Endothelial cell of umbilical vein (primary cell): ENCODE measurements at regions not wholly inside any gene's neighbourhood (a gene's known extent, or its start where the extent isn't known, plus 50 kb on each side); places are given as distances from the start of the nearest gene placed in this dataset.

Source experiments
- BruUV-seq: library from RNA; stranded (reverse); fragments of 400-500 nt; replicated peaks from 2 replicates; lab custom pipeline; 2021; lab: Mats Ljungman, UMichigan
- CTCF ChIA-PET: fragments of 300-600, 350-600 bp; sonication (Branson Sonifier 250); formaldehyde crosslinking; loops from one replicate; lab custom pipeline; 2021; ENCODE audit warnings: antibody characterized with exemption, inconsistent platforms; lab: Charles Lee
- POLR2A ChIA-PET: fragments of 300-600, 350-600 bp; sonication (Branson Sonifier 250); formaldehyde crosslinking; loops from one replicate; lab custom pipeline; 2021; ENCODE audit warnings: antibody characterized with exemption, inconsistent platforms; lab: Charles Lee
- DNase-seq: peaks from one replicate; pipeline ENCODE4 v3.0.0-alpha.2; 2011; ENCODE audit warnings: low read depth, low spot score
- FAIRE-seq: peaks from 2 replicates; lab custom pipeline; 2011; peaks lifted over from hg19 to GRCh38; lab: Jason Lieb, UNC
- H2AFZ ChIP-seq: 2 replicates; pipeline ENCODE4 v1.6.0; 2012; ENCODE audit warnings: low read depth, low read length, control low read depth, inconsistent platforms
- H3K27ac ChIP-seq: 2 replicates; pipeline ENCODE4 v1.5.1; 2011; ENCODE audit warnings: low read depth, mild to moderate bottlenecking, control low read depth, low read length, moderate library complexity; ENCODE audit not compliant: insufficient read depth
- H3K27me3 ChIP-seq, 2 experiments: 2 replicates each; pipeline versions ENCODE4 v1.6.0 to v1.6.1; 2011; ENCODE audit warnings: low read length in 2 of 2, mixed read lengths in 1 of 2; ENCODE audit not compliant: control insufficient read depth in 2 of 2, insufficient read depth in 2 of 2
- H3K36me3 ChIP-seq, 2 experiments: 2 replicates in 1 of 2; 3 replicates in 1 of 2; pipeline ENCODE4 v1.5.1; 2011; ENCODE audit warnings: low read length in 2 of 2, mild to moderate bottlenecking in 1 of 2, moderate library complexity in 1 of 2; ENCODE audit not compliant: control insufficient read depth in 2 of 2, insufficient read depth in 2 of 2; ENCODE audit errors: extremely low read depth in 1 of 2
- H3K4me1 ChIP-seq: 3 replicates; pipeline ENCODE4 v1.5.1; 2011; ENCODE audit warnings: mild to moderate bottlenecking, low read length; ENCODE audit not compliant: control insufficient read depth, insufficient read depth; ENCODE audit errors: extremely low read depth
- H3K4me2 ChIP-seq: 2 replicates; pipeline ENCODE4 v1.6.1; 2011; ENCODE audit warnings: low read length, control low read depth, mixed read lengths; ENCODE audit not compliant: insufficient read depth
- H3K4me3 ChIP-seq, 3 experiments: fragments of 200-600 bp in 1 of 3; sonication (generic), shearing (Covaris generic) in 1 of 3; replicated peaks in 1 of 3; 2 replicates each; pipeline ENCODE4 v1.5.1; 2011 to 2016; ENCODE audit warnings: control low read depth in 3 of 3, low read length in 3 of 3, mild to moderate bottlenecking in 2 of 3, inconsistent platforms in 1 of 3, low read depth in 1 of 3, moderate library complexity in 1 of 3; ENCODE audit not compliant: insufficient read depth in 1 of 3
- H3K79me2 ChIP-seq: 2 replicates; pipeline ENCODE4 v1.6.0; 2012; ENCODE audit warnings: low read length, inconsistent platforms; ENCODE audit not compliant: control insufficient read depth, insufficient read depth
- H3K9ac ChIP-seq: replicated peaks from 2 replicates; pipeline ENCODE3; 2011; ENCODE audit warnings: low read length, control low read depth; ENCODE audit not compliant: insufficient read depth; ENCODE audit errors: extremely low read depth
- H3K9me1 ChIP-seq: replicated peaks from 3 replicates; pipeline ENCODE4 v1.6.0; 2011; ENCODE audit warnings: mild to moderate bottlenecking, low read length; ENCODE audit not compliant: control insufficient read depth, insufficient read depth; ENCODE audit errors: extremely low read depth
- H3K9me3 ChIP-seq: replicated peaks from 2 replicates; pipeline ENCODE4 v1.5.1; 2012; ENCODE audit warnings: low read length, inconsistent platforms; ENCODE audit not compliant: control insufficient read depth, insufficient read depth
- H4K20me1 ChIP-seq: replicated peaks from 2 replicates; pipeline ENCODE3; 2011; ENCODE audit warnings: mild to moderate bottlenecking, low read length; ENCODE audit not compliant: control insufficient read depth, insufficient read depth; ENCODE audit errors: extremely low read depth
- CTCF ChIP-seq, 2 donors: IDR thresholded peaks; 1 replicate in 1 of 2; 2 replicates in 1 of 2; pipeline ENCODE4 v1.5.1; 2011; ENCODE audit warnings: low read length in 2 of 2, mild to moderate bottlenecking in 2 of 2, moderate library complexity in 2 of 2, control low read depth in 1 of 2, inconsistent platforms in 1 of 2, low read depth in 1 of 2; ENCODE audit not compliant: insufficient read depth in 1 of 2; ENCODE audit errors: extremely low read depth in 1 of 2
- EZH2 ChIP-seq: IDR thresholded peaks from 2 replicates; pipeline ENCODE4 v1.6.1; 2012; ENCODE audit warnings: borderline replicate concordance, low read depth, mild to moderate bottlenecking, moderate library complexity, low read length, inconsistent platforms; ENCODE audit not compliant: severe bottlenecking
- FOS ChIP-seq: IDR thresholded peaks from 2 replicates; pipeline ENCODE4 v1.6.1; 2011; ENCODE audit warnings: mild to moderate bottlenecking, low read length, moderate library complexity, borderline replicate concordance; ENCODE audit not compliant: insufficient read depth
- GATA2 ChIP-seq: IDR thresholded peaks from 2 replicates; pipeline ENCODE4 v1.7.0; 2011; ENCODE audit warnings: low read depth, mild to moderate bottlenecking, moderate library complexity, mixed read lengths, low read length; ENCODE audit not compliant: insufficient read length, insufficient read depth
- JUN ChIP-seq: IDR thresholded peaks from 2 replicates; pipeline ENCODE4 v1.6.1; 2011; ENCODE audit warnings: borderline replicate concordance, low read depth; ENCODE audit not compliant: insufficient read length, insufficient read depth
- MYC ChIP-seq: IDR thresholded peaks from one replicate; pipeline ENCODE4 v1.6.1; 2011; ENCODE audit warnings: mild to moderate bottlenecking, low read depth, low read length
- POLR2A ChIP-seq: IDR thresholded peaks from 2 replicates; pipeline ENCODE4 v1.6.1; 2012; ENCODE audit warnings: low read depth, mild to moderate bottlenecking, control low read depth, low read length
- POLR2AphosphoS5 ChIP-seq: IDR thresholded peaks from 2 replicates; pipeline ENCODE4 v1.6.1; 2012; ENCODE audit warnings: low read depth, mild to moderate bottlenecking, control low read depth, low read length, moderate library complexity; ENCODE audit not compliant: insufficient read depth
- dilution Hi-C: fragments of 300-500 bp; cut with MboI; formaldehyde crosslinking; loops from one replicate; pipeline ENCODE4 v1.15.0; 2019; ENCODE audit warnings: low sequenced_read_pairs; ENCODE audit not compliant: extremely low pct_ligation_motif_present
- intact Hi-C: fragments of 100-400 bp; cut with micrococcal nuclease; formaldehyde crosslinking; loops from one replicate; pipeline ENCODE4 v1.10.0; 2022
- TF ChIP-seq, protein P1 (sequence below): IDR thresholded peaks from 2 replicates; pipeline ENCODE4 v1.6.1; 2011; ENCODE audit not compliant: insufficient read depth, insufficient read length

DNA sequence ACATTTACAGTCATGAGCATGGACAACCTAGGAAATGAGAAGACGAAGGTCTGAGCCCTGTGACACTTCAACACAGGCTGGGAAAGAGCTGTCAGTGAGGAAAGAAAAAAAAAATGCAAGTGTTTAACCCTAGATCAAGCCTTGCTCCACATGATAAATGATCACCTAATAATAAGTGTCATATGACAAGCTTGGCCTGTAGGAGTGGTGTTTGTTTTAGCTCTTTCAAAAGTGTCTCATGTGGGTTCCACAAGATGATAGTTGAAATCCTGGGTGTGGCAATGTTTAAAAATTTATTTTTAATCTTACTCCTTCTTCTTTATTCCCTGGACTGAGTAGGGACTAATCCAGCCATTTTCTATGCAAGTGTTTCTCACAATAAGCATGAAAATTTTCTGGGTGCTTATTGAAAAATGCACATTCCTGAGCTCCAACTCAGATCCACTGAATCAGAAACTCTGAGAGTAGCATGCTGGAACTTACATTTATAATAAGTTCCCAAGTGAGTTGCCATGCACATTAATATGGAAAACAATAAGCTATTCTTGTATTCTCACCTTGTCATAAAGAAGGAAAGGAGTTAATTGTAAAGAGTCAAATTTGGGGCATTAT lies 138.3 kb downstream of the AREG start:
- CTCF ChIA-PET, result interaction anchor here (1.2 to 1.7 kb wide), 4 partner anchors 9 to 138 kb away, joined by 3 to 7 read pairs (median 4); partner anchors contain the start of gene AREG

GRCh38 chr4:74583757-74584156 lies 138.8 kb downstream of the AREG start:
- no peak for DNase-seq
- Histone ChIP-seq H3K27me3 (no peaks in the 10 kb centered on the region), H4K20me1 (no peaks in the 10 kb centered on the region), H3K36me3 (no peaks in the 10 kb centered on the region), H3K9me1 (no peaks in the 10 kb centered on the region), H3K79me2 (no peaks in the 10 kb centered on the region), H3K4me3 (no peak overlapping the region), H3K9ac (no peak overlapping the region), H3K4me1 (no peaks in the 10 kb centered on the region), H3K4me2 (no peak overlapping the region), H3K9me3 (no peaks in the 10 kb centered on the region), H3K27ac (no peak overlapping the region), H2AFZ (no peak overlapping the region)
- ChIA-PET POLR2A (no interaction called here), CTCF (interaction anchor here (1.1 to 1.7 kb wide), 5 partner anchors 9 to 139 kb away, joined by 3 to 7 read pairs (median 4); partner anchors contain the start of gene AREG)
- BruUV-seq, result no TSS peak
- intact Hi-C loops (no loop called here), dilution Hi-C loops (no loop called here)
- TF ChIP-seq EZH2 (no peak), MYC (no peak), FOS (no peak), CTCF (IDR thresholded peaks at IDR 0.05; ENCODE audit: extremely low read depth in 1 of 2, insufficient read depth in 1 of 2, low read depth in 1 of 2, low read length in 2 of 2) (no peak), POLR2A (no peak), GATA2 (no peak), JUN (no peak), POLR2AphosphoS5 (no peak)
- TF ChIP-seq, protein P1, sequence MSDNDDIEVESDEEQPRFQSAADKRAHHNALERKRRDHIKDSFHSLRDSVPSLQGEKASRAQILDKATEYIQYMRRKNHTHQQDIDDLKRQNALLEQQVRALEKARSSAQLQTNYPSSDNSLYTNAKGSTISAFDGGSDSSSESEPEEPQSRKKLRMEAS, result no peak
- no peak for FAIRE-seq

More for the DNA sequence above, 138.3 kb downstream of the AREG start:
- Histone ChIP-seq H3K27ac (no peak overlapping the region), H3K4me2 (no peak overlapping the region), H4K20me1 (no peaks in the 10 kb centered on the region), H3K27me3 (no peaks in the 10 kb centered on the region), H3K79me2 (no peaks in the 10 kb centered on the region), H3K9me1 (no peaks in the 10 kb centered on the region), H3K9ac (no peak overlapping the region), H3K4me3 (no peak overlapping the region), H3K9me3 (no peaks in the 10 kb centered on the region), H2AFZ (no peak overlapping the region), H3K36me3 (no peaks in the 10 kb centered on the region), H3K4me1 (no peaks in the 10 kb centered on the region)
- POLR2A ChIA-PET, result no interaction called here
- dilution Hi-C loops, result no loop called here
- BruUV-seq, result no TSS peak
- TF ChIP-seq POLR2AphosphoS5, result no peak
- intact Hi-C loops, result no loop called here
- FAIRE-seq (no peak), DNase-seq (no peak)
